GM19397 (cell line): ENCODE measurements at regions not wholly inside any gene's neighbourhood (a gene's known extent, or its start where the extent isn't known, plus 50 kb on each side); places are given as distances from the start of the nearest gene placed in this dataset.

Source experiments
- ATAC-seq: cut with Tn5 transposase; IDR thresholded peaks from one replicate; pipeline ENCODE4 v1.9.1; 2021; ENCODE audit warnings: mild to moderate bottlenecking, moderate library complexity; ENCODE audit not compliant: unreplicated experiment

GRCh38 chr5:123245689-123246088 lies 156.6 kb downstream of the PRDM6 start:
- no peak for ATAC-seq

GRCh38 chr5:123244458-123244857 lies 155.4 kb downstream of the PRDM6 start:
- ATAC-seq: no peak
